ENCODE measurements at regions not wholly inside any gene's neighbourhood (a gene's known extent, or its start where the extent isn't known, plus 50 kb on each side); places are given as distances from the start of the nearest gene placed in this dataset.

DNA sequence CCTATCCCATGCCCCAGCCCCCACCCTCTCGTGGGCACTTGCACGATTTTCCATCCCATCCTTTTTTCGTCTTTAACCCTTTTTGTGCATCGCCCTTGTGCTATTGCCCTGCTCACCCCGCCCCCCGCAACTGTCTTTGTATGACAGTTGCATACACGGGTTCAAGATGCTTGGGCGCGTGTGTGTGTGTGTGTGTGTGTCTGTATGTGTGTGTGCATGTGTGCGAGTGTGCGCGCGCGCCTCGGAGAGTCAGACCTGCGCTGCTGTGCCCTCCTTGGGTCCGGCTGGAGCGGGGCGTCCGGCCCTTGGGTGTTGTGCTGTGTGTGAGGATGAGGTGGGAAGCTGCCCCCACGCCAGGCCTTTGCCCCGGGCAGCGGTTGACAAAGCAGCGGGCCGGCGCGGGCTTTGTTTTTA, 230.7 kb downstream of the HAUS1 start:
- peak; percentile 58 for DNase-seq (ENCODE audit: low read depth)
- TF ChIP-seq, protein P1, sequence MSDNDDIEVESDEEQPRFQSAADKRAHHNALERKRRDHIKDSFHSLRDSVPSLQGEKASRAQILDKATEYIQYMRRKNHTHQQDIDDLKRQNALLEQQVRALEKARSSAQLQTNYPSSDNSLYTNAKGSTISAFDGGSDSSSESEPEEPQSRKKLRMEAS (IDR thresholded peaks at IDR 0.05; ENCODE audit: low read depth, low read length): no peak
- TF ChIP-seq, protein P2, sequence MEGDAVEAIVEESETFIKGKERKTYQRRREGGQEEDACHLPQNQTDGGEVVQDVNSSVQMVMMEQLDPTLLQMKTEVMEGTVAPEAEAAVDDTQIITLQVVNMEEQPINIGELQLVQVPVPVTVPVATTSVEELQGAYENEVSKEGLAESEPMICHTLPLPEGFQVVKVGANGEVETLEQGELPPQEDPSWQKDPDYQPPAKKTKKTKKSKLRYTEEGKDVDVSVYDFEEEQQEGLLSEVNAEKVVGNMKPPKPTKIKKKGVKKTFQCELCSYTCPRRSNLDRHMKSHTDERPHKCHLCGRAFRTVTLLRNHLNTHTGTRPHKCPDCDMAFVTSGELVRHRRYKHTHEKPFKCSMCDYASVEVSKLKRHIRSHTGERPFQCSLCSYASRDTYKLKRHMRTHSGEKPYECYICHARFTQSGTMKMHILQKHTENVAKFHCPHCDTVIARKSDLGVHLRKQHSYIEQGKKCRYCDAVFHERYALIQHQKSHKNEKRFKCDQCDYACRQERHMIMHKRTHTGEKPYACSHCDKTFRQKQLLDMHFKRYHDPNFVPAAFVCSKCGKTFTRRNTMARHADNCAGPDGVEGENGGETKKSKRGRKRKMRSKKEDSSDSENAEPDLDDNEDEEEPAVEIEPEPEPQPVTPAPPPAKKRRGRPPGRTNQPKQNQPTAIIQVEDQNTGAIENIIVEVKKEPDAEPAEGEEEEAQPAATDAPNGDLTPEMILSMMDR (IDR thresholded peaks at IDR 0.05; ENCODE audit: low read depth, low read length): no peak
- no peak for TF ChIP-seq MYC (IDR thresholded peaks at IDR 0.05; ENCODE audit: low read depth, low read length)
- TF ChIP-seq POLR2A (IDR thresholded peaks at IDR 0.05; ENCODE audit: extremely low read depth, insufficient read length): no peak
- peak overlapping the region; percentile 26 for H3K4me3 ChIP-seq (ENCODE audit: low read depth, low read length)

DNA sequence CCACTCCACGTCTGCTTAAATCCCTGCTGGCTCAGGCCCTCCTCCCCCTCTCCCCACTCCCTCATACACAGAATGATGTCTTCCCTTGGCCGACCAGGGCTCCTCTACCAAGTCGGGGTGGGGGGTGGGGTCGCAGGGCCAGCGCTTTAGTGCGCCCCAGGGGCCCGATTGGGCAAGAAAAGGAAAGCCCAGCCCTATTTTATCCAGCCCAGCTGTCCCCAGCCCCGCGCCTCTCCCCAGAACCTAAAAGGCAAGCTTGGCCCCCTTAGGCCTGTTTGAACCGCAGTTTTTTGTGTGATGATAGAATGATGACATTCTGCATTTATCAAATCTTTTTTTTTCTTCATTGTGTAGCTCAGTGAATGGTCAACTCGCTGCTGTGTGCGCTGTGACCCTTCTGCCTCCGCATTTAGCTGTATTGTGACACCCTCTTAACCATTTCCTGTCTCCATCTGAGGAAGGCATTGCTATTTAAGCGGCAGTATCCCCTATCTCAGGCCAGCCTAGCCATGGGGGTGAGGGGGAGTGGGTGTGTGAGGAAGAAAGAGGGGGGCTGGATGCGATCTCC, 231.4 kb downstream of the HAUS1 start:
- peak overlapping the region; percentile 26 for H3K4me3 ChIP-seq (ENCODE audit: low read depth, low read length)
- DNase-seq (ENCODE audit: low read depth): peak; percentile 85
- TF ChIP-seq MYC (IDR thresholded peaks at IDR 0.05; ENCODE audit: low read depth, low read length) (no peak), POLR2A (IDR thresholded peaks at IDR 0.05; ENCODE audit: extremely low read depth, insufficient read length) (no peak)
- TF ChIP-seq, protein P2 (IDR thresholded peaks at IDR 0.05; ENCODE audit: low read depth, low read length): no peak
- TF ChIP-seq, protein P1 (IDR thresholded peaks at IDR 0.05; ENCODE audit: low read depth, low read length): no peak

DNA sequence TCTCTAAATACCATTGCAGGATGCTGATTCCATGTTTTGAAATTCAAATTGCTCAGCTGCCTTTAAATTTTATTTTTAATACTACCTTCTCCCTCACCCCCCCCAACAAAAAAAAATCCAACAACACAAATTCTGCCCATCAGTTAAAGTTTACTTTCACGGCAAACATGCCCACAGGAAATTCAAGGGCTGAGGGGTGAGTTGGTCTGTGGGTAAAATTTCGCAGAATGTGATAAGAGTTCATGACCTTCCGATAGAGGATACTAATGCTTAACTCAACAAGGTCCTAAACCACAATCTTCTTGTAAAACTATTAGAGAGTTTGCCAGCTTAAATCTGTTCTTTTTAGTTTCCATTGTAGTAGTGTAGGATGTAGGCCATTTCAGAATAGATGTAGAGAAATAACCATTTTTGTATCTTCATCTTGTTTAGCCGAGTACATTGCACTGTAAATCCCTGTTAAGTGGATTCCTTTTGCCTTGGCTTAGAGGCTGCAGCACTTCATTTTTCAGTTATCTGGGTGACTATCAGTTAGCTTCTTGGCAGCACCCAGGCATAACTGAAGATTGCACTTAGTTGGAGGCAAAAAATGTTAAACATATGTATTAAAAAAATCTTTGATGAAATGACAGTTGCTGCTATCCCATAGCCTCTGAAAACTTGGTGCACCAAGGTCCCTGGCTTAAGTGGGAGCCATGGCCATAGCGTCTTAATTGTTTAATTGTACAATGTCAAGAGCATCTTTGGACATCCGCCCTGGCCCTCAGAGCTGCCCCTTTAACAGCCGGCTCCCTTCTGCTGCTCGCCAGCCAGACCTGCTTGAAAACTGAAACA, 232.3 kb downstream of the HAUS1 start:
- TF ChIP-seq, protein P2 (IDR thresholded peaks at IDR 0.05; ENCODE audit: low read depth, low read length): no peak
- TF ChIP-seq MYC (IDR thresholded peaks at IDR 0.05; ENCODE audit: low read depth, low read length) (no peak), POLR2A (IDR thresholded peaks at IDR 0.05; ENCODE audit: extremely low read depth, insufficient read length) (no peak)
- TF ChIP-seq, protein P1 (IDR thresholded peaks at IDR 0.05; ENCODE audit: low read depth, low read length): no peak
- DNase-seq (ENCODE audit: low read depth): peak; percentile 28
- peak overlapping the region; percentile 26 for H3K4me3 ChIP-seq (ENCODE audit: low read depth, low read length)

DNA sequence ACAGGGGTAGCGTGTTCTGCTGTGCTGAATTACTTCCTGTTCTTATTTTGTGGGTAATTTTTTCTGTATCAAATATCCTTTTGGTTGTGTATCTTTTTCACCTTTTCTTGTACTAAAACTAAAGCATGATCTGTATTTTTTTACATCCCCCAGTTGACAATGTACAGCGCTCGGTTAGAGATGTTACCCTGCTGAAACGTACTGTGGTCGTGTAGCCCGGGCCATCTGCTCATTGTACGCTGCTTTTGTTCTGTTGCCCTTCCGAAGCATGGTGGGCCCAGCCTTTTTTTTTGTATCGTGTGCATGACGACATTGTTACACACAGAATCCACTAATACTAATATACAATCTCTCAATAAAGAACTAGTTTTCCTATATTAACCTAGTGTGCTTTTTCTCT, 233.1 kb downstream of the HAUS1 start:
- TF ChIP-seq, protein P1 (IDR thresholded peaks at IDR 0.05; ENCODE audit: low read depth, low read length): no peak
- no peak for TF ChIP-seq MYC (IDR thresholded peaks at IDR 0.05; ENCODE audit: low read depth, low read length)
- TF ChIP-seq POLR2A (IDR thresholded peaks at IDR 0.05; ENCODE audit: extremely low read depth, insufficient read length): no peak
- TF ChIP-seq, protein P2 (IDR thresholded peaks at IDR 0.05; ENCODE audit: low read depth, low read length): no peak
- H3K4me3 ChIP-seq (ENCODE audit: low read depth, low read length): no peak overlapping the region
- DNase-seq (ENCODE audit: low read depth): no peak

DNA sequence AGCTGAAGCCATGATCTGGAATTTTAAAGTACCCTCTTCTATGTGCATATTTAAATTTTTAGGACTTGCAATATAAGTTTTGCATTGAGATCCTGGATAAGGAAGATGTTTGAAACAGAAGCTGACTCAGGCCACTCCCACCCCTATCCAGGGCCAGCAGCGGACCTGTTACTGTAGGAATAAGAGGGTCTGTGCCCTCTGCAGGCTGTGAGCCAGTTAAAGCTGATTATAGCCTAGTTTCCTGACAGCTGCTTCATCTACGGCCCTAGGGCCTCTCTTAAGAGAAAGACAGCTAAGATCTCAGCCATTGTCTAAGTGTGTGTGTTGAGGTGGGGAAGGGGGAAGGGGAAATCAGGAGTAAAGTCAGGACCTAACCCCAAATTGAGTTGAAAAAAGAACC, 234.0 kb downstream of the HAUS1 start:
- DNase-seq (ENCODE audit: low read depth): peak; percentile 33
- TF ChIP-seq, protein P1 (IDR thresholded peaks at IDR 0.05; ENCODE audit: low read depth, low read length): no peak
- TF ChIP-seq, protein P2 (IDR thresholded peaks at IDR 0.05; ENCODE audit: low read depth, low read length): no peak
- TF ChIP-seq POLR2A (IDR thresholded peaks at IDR 0.05; ENCODE audit: extremely low read depth, insufficient read length) (no peak), MYC (IDR thresholded peaks at IDR 0.05; ENCODE audit: low read depth, low read length) (no peak)
- no peak overlapping the region for H3K4me3 ChIP-seq (ENCODE audit: low read depth, low read length)
